GM12872 (cell line): ENCODE measurements at regions not wholly inside any gene's neighbourhood (a gene's known extent, or its start where the extent isn't known, plus 50 kb on each side); places are given as distances from the start of the nearest gene placed in this dataset.

Experiments used
- CTCF ChIP-seq: IDR thresholded peaks from 3 replicates; pipeline ENCODE4 v1.5.1; 2011; ENCODE audit warnings: low read depth, mild to moderate bottlenecking, low read length, moderate library complexity; ENCODE audit not compliant: insufficient read depth

GRCh38 chr21:35164971-35165483, 115.9 kb upstream of the RUNX1 start:
- no peak for TF ChIP-seq CTCF

DNA sequence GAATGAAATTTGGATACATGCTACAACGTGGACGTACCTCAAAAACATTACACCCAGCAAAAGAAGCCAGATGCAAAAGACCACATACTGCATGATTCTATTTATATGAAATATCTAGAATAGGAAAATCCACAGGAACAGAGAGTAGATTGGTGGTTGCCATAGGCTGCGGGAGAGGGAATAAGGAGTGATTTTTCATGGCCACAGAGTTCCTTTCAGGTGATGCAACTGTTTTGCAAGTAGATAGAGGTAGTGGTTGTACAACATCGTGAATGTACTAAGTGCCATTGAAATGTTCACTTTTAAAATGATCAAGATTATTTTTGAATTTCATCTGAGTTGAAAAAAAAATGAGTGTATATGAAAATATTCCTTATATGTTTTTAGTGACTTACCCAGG, 115.3 kb upstream of the RUNX1 start:
- TF ChIP-seq CTCF = no peak

DNA sequence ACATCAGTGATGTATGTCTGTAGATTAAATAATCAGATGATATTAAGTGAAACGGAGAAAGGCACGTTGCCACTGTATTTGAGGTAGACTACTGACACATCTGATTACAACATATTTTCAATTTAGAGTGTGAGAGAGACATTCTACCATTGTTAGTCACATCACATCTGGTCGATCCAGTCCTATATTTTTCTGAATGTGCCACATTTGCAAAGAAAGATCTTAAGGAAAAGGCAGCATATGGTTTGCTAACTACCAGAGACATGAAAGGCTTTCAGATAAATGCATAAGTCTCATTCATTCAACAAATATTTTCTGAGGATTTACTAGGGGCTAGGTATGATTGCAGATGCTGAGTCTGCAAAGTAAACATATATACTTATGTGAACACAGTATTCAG, 114.3 kb upstream of the RUNX1 start:
- no peak for TF ChIP-seq CTCF

- no peak for TF ChIP-seq CTCF
These were observed 113.7 kb upstream of the RUNX1 start for GRCh38 chr21:35162831-35163230.

DNA sequence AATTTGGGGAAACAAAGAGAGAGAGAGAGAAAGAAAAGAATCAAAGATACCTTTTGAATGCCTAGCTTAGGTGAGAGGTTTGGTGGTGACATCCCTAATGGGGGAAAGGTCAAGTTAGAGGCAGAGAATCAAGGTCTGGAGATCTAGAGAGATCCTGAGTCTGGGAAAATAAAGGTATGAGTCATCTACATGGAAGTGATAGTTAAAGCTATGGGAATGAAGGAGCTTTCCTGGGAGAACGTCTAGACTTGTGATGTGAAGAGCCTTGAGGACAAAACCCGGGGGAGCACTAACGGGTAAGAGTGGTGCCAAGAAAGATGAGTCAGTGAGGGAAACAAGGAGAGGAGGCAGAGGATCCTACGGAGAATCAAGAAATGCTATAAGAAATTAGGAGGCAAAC, 110.8 kb upstream of the RUNX1 start:
- TF ChIP-seq CTCF = no peak

DNA sequence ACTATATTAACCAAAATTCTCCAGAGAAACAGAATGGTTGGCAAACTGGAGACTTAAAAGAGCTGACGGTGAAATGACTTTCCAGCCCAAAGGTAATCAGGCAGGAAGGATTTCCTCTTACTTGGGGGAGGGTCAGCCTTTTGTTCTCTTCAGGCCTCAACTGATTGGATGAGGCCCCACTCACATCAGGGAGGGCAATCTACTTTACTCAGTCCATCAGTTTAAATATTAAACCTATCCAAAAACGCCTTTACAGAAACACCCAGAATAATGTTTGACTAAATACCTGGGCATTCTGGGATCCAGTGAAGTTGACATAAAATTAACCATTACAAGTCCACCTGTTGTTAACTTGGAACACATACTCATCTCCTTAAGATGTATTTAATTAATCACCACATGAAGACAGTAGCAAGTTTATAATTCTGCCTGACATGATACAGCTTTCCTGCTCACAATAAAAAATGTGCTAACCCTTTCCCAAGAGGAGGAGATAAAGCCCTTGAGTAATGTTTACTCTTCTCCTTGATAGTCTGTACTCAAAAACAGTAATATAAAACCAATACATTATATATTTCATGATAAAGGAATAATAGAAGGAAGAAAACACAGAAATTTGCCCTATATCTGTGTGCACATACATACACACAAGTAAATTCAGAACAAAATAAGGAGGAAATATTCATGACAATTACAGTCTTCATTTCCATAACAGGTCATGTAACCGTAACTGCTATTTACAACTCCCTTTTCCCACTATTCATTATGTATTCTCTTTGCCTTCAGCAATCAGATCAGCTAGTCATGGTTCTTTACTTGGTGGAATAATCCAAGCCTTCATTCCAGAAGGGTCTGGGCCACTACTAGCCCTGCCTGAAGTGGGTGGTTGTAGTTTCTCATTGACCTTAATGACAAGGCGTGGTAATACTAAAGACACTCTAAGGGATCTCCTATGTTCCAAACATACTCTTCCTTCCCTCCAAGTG, 107.5 kb upstream of the RUNX1 start:
- TF ChIP-seq CTCF = no peak

DNA sequence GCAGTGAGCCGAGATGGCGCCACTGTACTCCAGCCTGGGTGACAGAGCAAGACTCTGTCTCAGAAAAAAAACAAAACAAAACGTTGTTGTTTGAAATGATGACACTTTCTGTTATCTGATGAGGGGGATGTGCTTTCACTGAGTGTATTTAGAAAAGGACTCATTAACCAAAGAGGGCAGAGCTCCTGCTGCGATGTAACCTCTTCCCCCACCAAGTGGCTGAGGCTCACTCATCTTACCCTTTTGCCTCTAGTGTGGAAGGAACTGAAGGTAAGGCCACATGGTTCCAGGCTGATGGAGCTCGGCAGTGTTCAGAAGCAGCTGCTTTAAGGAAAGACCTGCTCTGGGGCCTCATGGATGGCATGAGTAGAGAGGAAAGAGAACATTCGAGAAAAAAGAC, 105.7 kb upstream of the RUNX1 start:
- TF ChIP-seq CTCF = no peak
